ENCODE measurements at regions not wholly inside any gene's neighbourhood (a gene's known extent, or its start where the extent isn't known, plus 50 kb on each side); places are given as distances from the start of the nearest gene placed in this dataset.

DNA sequence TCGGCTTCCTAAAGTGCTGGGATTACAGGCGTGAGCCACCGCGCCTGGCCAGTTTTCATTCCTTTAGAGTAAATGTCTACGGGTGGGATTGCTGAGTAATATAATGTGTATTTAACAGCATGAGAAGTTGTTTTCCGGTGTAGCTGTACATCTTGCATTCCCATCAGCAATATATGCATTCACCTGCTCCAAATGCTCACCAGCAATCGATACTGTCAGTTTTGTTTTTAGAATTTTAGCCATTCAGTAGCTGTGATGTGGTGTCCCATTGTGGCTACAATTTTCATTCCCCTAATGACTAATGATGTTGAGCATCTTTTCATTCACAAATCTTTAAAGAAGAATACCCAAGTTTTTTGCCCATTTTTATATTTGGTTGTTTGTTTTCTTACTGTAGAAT lies 134.8 kb upstream of the RGMA start:
- no peak for DNase-seq (ENCODE audit: low read depth in 1 of 2, low spot score in 1 of 2)

DNA sequence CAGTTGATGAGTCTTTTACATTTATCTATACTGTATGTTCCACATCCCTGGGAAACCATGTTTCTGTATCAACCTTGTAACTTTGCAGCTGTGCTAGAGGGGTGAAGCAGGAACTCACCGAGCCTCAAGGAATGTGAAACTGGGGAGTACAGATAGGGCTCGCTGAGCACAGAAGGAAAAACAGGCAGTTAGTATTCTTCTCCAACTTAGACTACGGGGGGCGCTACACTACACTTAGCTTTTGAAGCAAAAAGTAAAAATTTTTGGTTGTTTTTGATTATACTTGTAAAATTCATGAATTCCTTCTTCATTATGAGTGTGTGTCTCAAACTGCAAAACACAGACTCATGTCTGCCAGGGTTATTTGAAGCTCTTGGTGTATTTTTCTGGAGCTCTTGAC lies 132.7 kb upstream of the RGMA start:
- DNase-seq (ENCODE audit: low read depth in 1 of 2, low spot score in 1 of 2), result no peak

DNA sequence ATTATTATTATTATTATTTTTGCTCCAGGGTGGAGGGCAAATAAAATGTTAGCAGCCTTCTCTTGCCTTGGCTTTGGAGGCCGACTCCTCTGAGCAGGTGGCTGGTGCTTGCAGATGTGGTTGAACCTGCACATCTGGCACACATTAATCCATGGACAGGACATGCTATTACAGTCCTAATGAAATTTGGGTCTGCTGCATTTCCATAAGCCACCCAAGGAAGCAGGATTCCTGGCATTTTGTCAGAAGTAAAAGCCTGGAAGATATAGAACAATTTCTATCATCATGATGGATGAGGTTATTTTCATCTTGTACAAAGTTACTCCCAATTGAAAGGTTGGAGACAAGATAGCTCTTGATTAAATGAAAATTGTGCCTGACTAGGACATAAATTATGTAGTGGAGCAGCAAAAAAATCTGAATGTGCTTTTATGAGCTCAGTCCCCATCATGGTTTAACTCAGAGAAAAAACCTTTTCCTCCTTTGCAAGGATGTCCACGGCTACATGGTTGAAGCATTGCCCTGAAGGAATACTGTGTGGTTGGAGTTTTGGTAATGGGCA lies 130.9 kb upstream of the RGMA start:
- no peak for DNase-seq (ENCODE audit: low read depth in 1 of 2, low spot score in 1 of 2)

DNA sequence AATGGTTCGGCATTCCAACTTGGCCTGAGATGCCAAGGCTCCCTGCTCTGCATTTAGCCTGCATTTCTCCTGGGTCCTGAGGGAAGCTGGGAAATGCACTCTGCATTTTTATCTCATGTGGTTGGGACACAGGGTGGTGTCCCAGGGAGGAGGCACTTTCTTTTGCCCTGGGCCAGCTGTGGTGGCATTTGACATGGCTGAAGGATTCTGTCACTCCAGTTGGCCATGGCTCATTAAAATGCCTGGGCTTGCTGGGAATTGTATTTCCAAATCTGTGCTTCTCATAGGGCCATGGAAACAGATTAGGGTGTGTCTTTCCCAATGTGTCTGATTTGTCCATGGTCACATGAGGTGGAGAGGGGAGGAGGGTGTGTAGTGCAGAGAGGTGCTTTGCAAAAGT lies 128.3 kb upstream of the RGMA start:
- DNase-seq (ENCODE audit: low read depth in 1 of 2, low spot score in 1 of 2), result no peak

DNA sequence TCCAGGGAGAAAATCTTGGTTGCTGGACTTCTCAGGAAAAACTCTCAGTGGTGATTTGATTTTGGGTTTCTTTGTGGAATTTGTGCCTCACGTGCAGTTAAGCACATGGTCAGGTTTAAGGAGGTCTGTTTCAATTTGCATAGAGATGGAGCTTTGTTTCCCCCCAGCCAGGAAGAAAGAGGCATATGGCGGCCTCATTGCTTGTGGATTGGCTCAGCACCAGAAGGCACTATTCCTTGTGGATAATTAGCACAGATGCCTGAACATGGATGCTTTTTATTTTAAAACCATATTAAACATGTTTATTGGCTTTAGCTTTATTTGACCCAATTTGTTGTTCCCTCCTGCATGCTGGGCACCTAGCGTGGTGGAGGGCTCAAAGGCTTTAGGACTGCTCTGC lies 125.1 kb upstream of the RGMA start:
- DNase-seq (ENCODE audit: low read depth in 1 of 2, low spot score in 1 of 2), result no peak

DNA sequence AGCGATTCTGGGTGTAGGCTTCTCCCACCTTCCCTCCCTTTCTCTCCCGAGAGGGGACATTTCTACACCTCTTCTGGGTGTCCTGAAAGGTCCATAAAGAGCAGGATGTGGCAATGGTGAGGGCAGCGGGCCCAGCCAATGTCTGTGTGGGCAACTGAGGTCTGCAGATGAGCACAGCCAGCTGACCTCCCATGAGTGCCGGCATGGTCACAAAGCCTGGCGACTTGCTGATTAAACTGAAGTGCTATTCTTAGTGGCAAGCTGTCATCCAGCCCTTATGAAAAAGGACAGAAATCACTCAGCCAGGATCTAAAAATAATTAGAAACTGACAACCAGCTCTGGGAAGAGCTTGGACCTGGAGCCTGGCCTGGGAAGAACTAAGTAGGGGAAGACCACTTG lies 124.3 kb upstream of the RGMA start:
- DNase-seq (ENCODE audit: low read depth in 1 of 2, low spot score in 1 of 2), result no peak

DNA sequence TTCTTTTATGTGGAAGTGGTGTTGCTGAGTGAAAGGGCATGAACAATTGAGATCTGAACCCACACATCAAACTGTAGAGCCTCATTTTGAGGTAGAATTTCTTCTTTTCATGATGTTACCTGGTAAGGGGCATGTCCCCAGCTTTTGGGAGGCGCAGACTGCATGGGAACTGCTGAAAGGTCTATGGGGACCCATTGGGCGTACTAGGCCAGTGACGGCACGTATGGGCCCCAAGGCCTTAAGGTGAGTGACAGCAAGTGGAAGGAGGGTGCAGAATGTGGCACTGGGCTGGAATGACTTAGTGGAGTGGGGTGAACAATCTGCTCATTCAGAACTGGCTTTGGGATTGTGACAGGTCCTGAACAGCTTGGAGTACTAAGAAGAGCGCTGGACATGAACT lies 123.6 kb upstream of the RGMA start:
- no peak for DNase-seq (ENCODE audit: low read depth in 1 of 2, low spot score in 1 of 2)

DNA sequence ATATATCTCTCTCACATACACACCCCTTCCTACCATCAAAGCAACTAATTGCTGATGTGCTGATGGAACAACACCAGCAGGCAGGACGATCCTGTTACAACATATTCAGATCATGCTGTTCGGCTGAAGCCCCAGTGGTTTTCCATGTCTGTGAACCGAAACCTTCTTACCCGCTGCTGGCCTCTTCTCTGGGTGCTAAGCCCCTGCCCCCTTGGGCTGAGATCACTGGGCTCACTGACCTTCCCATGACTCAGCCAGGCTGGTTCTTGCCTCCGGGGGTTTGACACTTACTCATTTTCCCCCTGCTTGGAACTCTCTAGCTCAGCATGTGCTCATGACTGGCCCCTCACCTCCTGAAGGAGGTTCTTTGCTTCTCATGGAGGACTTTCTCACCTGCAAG lies 122.0 kb upstream of the RGMA start:
- no peak for DNase-seq (ENCODE audit: low read depth in 1 of 2, low spot score in 1 of 2)

DNA sequence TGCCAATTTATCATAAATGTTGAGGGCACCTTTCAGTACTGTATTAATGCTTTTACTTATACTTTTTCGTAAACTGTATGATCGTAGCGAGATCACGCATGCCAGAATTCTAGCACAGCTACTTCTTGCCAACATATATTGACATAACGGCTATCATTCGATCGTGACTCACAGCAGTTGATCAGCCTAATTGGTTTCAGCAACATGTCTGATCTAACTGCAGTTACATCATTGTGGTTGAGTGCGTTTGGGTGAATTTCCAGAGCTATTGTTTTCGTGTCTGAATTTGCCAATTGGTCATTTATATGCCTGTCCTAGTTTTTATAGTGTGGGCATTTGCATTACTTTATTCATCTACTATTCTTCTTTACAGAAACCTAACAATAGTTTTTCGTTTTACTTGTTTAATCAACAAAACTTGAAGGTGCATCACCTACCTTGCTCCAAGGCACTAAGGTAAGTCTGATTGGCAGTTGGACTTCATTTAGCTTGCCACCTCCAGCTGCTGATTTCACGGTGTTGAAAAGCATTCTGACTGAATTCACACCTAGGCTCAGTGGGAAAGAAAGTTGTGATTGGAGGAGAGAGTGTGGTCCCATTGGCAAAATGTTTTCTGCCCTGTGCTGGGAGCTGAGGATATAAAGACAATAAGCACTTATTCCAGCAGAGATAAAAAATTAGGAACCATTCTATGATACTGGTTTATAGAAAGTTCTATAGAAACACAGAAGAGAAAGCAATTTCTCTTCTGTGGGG lies 120.9 kb upstream of the RGMA start:
- DNase-seq (ENCODE audit: low read depth in 1 of 2, low spot score in 1 of 2), result no peak

DNA sequence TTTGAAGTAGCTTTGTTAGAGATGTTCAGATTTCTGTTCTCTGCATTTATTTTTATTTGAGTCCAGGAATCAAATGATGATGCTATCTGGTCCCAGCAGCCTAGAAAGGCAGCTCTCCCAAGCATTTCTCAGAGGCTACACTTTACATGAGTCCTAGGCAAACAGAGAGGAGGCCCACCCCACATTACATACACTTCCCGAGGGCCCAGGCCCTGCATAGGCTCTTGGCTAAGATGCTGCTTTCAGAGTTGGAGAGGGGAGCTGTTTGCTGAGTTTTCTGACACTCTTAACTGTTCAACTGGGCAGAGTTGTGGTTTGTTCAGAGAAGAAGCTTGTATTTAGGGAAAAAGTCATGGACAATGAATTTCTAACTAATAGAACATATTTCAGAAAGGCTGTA lies 117.9 kb upstream of the RGMA start:
- no peak for DNase-seq (ENCODE audit: low read depth in 1 of 2, low spot score in 1 of 2)

DNA sequence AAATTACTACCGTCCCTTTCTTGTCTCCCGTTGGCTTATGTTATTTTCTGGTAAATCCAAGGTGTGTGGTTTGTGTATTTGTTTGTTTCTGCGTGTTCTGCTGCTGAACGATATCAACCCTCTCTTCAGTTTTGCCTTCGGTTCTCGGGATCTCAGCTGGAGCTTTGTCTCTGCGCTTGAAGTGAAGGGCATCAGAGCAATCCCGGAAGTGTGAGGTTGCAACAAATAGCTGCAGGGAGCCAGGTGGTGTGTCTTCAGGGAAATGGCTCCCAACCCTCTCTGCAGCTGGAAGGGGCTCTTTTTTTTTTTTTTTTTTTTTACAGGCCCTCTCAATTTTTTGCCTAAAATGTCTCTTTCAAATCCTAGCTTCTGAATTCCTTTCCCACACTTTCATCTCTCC lies 116.4 kb upstream of the RGMA start:
- DNase-seq (ENCODE audit: low read depth in 1 of 2, low spot score in 1 of 2), result no peak

DNA sequence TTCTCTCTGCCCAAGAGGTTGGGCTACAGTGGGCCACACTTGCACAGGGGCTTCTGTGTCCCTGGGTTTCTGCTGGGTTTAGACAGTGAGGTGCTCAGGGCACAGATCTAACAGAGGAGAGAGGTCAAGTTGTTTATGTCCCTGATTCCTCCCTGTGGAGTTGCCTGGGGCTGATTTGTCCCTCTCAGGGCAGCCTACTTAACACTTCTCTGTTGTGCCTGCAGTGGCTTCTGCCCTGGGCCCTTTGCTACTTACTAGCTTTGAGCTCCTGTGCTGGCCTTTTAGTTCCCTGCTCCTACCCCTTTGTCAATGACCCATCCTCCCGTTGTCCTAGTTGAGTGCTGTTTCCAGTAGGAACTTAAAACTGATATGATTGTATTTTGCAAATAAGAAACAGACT lies 114.0 kb upstream of the RGMA start:
- DNase-seq (ENCODE audit: low read depth in 1 of 2, low spot score in 1 of 2), result no peak

DNA sequence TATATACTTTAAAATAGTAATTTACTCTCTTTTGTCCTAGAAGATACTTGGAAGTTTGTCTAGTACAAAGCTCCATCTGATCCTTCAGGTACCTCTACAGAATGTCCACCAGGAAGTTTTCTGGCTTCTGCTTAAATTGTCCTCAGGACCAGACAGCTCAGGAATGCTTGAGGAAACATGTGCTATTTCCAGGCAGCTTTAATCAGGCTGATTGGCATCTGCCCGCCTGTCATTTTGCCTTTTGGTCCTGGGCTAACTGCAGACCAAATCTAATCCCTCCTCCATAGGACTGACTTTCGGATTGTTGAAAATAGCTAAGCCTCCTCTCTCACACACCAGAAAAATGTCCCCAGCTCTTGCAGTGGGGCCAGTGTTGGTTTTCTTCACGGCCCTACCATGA lies 113.4 kb upstream of the RGMA start:
- DNase-seq (ENCODE audit: low read depth in 1 of 2, low spot score in 1 of 2), result no peak

DNA sequence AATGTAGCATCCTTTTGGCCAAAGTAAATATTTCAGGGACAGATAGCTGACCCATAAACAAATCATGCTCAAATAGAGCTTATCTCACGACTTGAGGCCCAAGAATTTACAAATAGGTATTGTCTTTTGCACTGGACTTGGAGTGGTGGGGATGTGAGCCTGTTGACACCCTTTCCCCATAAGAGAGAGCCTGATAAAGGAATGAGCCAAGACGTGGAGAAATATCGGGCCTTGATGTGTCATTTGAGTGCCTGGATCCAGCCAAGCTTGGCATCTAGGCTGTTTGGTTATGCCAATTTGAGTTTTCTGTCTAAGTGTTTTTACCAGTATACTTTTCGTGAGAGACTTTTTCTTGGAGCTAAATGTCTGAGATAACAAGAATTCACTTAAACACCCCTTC lies 112.9 kb upstream of the RGMA start:
- DNase-seq (ENCODE audit: low read depth in 1 of 2, low spot score in 1 of 2), result no peak

DNA sequence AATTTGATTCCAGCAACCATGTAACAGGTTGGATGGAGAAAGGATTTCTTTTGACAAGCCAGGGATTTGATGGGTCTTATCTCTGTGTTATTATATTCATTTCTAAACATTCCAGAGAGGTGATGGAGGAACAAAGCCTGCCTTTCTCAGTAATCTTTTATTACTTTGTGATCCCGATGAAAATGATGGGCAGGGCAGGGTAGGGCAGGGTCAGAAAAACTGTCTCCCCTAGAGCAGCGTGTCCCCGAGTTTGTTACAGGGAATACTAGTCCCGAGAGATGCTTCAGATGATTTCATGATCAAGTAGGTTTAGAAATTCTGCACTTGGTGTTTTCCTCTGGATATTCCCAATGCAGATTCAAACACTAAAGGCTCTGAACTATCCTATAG lies 111.8 kb upstream of the RGMA start:
- no peak for DNase-seq (ENCODE audit: low read depth in 1 of 2, low spot score in 1 of 2)

DNA sequence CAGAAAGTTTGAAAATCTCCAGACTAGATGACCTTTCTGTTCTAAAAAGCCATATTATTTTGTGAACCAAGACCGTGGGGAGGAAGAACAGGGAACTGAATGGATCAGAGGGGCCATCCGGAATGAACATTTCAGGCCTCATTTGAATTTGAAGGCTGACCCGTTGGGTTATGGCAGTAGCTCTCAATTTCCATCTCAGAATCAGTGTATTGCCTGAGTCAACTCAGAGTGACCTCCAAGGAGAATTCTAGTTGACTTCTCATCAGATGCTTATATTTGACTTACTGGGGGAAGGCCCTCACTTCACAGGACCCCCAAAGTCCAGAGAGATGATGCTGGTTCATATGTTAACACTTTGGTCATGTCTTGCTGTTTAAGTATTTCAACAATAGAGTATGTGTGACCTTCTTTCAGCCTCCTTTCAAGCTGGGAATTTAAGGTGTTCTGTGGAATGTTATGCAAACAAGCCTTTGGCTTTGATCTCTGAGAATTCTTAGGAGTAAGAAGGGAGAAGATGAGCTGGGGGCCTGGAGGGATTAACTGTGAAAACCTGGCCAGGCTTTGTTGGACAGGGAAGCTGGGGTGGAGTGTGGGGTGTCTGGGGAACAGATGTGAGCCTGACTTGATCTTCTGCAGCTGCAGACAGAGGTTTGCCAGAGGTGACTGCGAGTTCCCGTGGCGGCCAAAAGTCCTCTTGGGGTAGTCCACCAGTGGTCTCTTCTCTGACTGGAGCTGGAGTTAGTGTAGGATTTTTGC lies 111.2 kb upstream of the RGMA start:
- DNase-seq (ENCODE audit: low read depth in 1 of 2, low spot score in 1 of 2), result no peak

DNA sequence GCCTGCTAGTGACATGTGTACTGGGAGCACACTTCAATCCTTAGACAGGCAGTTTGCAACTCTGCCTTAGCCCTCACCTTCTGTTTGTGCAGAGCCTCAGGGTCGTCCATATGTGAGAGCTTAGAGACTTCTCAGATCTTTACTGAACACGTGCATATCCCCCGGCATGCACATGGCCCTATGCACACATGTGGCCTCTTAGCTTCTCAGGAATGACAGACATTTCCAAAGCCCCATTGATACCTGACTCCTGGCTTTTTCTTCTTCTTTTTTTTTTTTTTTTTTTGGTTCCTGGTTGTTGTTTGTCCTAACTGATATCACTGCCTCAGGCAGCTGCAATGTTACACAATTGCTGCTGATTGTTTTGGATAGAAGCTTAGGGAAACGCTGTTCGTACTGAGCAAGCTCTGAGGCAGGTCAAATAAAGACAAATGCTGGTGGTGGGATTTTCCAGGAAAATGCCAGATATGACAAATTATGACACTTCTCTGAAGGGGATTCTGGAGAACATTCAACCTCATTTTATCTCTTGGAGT lies 107.2 kb upstream of the RGMA start:
- DNase-seq (ENCODE audit: low read depth in 1 of 2, low spot score in 1 of 2), result no peak

DNA sequence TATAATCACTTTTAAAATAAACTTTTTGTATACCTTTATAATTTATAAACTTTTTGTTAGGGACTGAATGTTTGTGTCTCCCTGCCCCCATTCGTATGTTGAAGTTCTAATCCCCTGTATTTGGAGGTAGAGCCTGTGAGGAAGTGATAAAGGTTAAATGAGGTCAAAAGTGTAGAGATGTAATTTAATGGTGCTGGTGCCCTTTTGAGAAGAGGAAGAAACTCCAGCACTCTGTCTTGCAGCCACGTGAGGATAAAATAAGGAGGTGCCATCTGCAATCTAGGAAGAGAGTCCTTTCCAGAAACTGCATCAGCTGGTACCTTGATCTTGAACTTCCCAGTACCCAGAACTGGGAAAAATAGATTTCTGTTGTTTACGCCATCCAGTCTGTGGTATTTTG lies 106.1 kb upstream of the RGMA start:
- DNase-seq (ENCODE audit: low read depth in 1 of 2, low spot score in 1 of 2), result no peak

DNA sequence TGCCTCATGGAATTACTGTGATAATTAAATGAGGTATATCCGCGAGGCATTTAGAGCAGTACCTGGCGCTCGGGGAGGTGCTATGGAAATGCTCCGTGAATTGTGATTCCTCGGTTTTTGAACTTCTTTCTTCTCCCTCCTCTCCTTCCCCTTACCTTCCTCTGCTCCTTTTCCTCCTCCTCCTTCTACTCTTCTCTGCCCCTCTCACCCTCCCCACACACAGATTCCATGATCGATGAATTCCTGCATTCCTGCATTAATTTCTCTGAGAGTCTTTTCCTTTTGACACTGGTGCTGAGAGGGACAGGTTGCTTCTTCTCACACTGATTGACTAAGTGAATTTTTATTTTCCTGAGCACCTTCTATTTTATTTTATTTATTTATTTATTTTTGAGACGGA lies 101.2 kb upstream of the RGMA start:
- DNase-seq (ENCODE audit: low read depth in 1 of 2, low spot score in 1 of 2), result no peak

DNA sequence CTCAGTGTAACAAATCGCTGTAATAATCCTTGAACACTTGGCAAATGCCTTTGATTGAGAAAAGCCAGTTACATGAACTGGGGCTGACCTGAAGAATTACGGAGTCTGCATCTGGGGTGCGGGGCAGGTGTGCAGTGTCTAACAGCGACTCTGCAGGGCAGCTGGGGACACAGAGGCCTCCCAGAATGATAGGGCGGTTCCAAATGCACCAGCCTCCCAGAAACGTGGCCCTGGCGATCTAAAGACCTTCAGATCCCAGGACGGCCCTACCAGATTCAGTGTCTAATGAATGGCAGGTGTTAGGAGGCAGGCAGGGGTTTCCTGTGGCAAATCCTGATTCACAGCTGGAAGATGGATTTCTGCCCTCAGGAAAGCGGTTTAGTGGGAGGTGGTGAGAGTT lies 100.5 kb upstream of the RGMA start:
- no peak for DNase-seq (ENCODE audit: low read depth in 1 of 2, low spot score in 1 of 2)

DNA sequence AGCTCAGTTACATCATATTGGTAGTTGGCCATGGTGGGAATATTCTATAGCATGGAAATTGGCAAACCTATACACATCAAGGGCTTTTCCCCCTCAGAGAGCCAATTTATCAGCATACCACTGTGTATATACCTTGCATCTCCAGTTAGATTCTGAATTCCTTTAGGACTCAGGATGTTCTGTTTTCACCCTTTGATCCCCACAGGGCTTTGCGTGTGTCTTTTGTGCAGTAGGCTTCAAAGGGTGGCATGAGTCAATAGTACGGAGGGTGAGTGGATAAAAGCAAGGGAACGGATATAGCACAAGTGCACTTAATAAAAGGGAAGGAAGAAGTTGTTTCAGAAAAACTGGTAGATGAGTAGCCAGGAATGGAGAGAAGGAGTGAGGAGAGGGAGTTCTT lies 99.2 kb upstream of the RGMA start:
- DNase-seq (ENCODE audit: low read depth in 1 of 2, low spot score in 1 of 2), result no peak

DNA sequence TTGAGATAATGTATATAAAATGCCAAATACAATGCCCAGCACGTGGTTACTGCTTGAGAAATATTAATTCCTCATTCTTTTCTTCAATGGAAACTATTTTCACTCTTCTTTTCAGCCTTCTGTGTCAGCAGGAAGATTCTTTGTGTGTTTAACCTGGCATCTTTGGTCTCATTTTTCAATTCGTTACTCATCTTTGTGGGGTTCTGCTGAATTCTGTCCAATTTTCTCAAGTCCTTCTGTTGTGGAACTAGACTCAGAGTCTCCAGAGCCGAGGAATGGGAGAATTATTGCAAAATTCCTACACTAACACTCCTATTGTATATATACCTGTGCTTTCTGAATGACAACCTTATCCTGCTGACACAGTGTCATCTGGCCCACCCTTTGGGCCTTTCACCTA lies 96.8 kb upstream of the RGMA start:
- DNase-seq (ENCODE audit: low read depth in 1 of 2, low spot score in 1 of 2), result no peak
